Mononuclear cell (primary cell): ENCODE measurements at regions not wholly inside any gene's neighbourhood (a gene's known extent, or its start where the extent isn't known, plus 50 kb on each side); places are given as distances from the start of the nearest gene placed in this dataset.

Experiments used
- H3K27me3 ChIP-seq: 2 replicates; pipeline ENCODE4 v1.6.0; 2011; ENCODE audit warnings: low read length, control low read depth; ENCODE audit not compliant: insufficient read depth
- H3K4me1 ChIP-seq: 2 replicates; pipeline ENCODE4 v1.5.1; 2011; ENCODE audit warnings: mild to moderate bottlenecking, low read length, control low read depth; ENCODE audit not compliant: insufficient read depth
- H3K4me3 ChIP-seq: 2 replicates; pipeline ENCODE4 v1.5.1; 2011; ENCODE audit warnings: mild to moderate bottlenecking, low read length, moderate library complexity
- H3K9me3 ChIP-seq: 2 replicates; pipeline ENCODE4 v1.5.1; 2011; ENCODE audit warnings: low read depth, mild to moderate bottlenecking, control low read depth, low read length

- H3K9me3 ChIP-seq: no peaks in the 10 kb centered on the region
- H3K4me3 ChIP-seq: no peak overlapping the region
- no peaks in the 10 kb centered on the region for H3K27me3 ChIP-seq
- H3K4me1 ChIP-seq: peaks cover 54% of the 10 kb centered on the region
These were observed 72.6 kb downstream of the FOXL3 start for GRCh38 chr7:362402-363096.

- no peak overlapping the region for H3K4me3 ChIP-seq
- H3K27me3 ChIP-seq: no peaks in the 10 kb centered on the region
- H3K4me1 ChIP-seq: peaks cover 54% of the 10 kb centered on the region
- H3K9me3 ChIP-seq: no peaks in the 10 kb centered on the region
These were observed 73.7 kb downstream of the FOXL3 start for GRCh38 chr7:363626-364025.

- Histone ChIP-seq H3K4me3 (no peak overlapping the region), H3K27me3 (no peaks in the 10 kb centered on the region), H3K4me1 (peaks cover 53% of the 10 kb centered on the region), H3K9me3 (no peaks in the 10 kb centered on the region)
These were observed 74.6 kb downstream of the FOXL3 start for GRCh38 chr7:364536-364935.

- Histone ChIP-seq H3K4me3 (no peak overlapping the region), H3K27me3 (no peaks in the 10 kb centered on the region), H3K4me1 (peaks cover 42% of the 10 kb centered on the region), H3K9me3 (no peaks in the 10 kb centered on the region)
These were observed 75.6 kb downstream of the FOXL3 start for GRCh38 chr7:365593-365992.

- Histone ChIP-seq H3K27me3 (no peaks in the 10 kb centered on the region), H3K4me3 (no peak overlapping the region), H3K9me3 (no peaks in the 10 kb centered on the region), H3K4me1 (peaks cover 40% of the 10 kb centered on the region)
These were observed 76.3 kb downstream of the FOXL3 start for GRCh38 chr7:366161-366803.

GRCh38 chr7:367351-367901, 77.5 kb downstream of the FOXL3 start:
- Histone ChIP-seq H3K4me1 (peaks cover 32% of the 10 kb centered on the region), H3K4me3 (no peak overlapping the region), H3K27me3 (no peaks in the 10 kb centered on the region), H3K9me3 (no peaks in the 10 kb centered on the region)

- no peak overlapping the region for H3K4me3 ChIP-seq
- H3K27me3 ChIP-seq: no peaks in the 10 kb centered on the region
- H3K4me1 ChIP-seq: peaks cover 18% of the 10 kb centered on the region
- H3K9me3 ChIP-seq: no peaks in the 10 kb centered on the region
These were observed 78.9 kb downstream of the FOXL3 start for GRCh38 chr7:368651-369475.

- Histone ChIP-seq H3K4me3 (no peak overlapping the region), H3K4me1 (peaks cover 11% of the 10 kb centered on the region), H3K27me3 (no peaks in the 10 kb centered on the region), H3K9me3 (no peaks in the 10 kb centered on the region)
These were observed 79.7 kb downstream of the FOXL3 start for GRCh38 chr7:369476-370258.

GRCh38 chr7:370259-370625, 80.3 kb downstream of the FOXL3 start:
- Histone ChIP-seq H3K4me1 (peaks cover 11% of the 10 kb centered on the region), H3K9me3 (no peaks in the 10 kb centered on the region), H3K4me3 (no peak overlapping the region), H3K27me3 (no peaks in the 10 kb centered on the region)

GRCh38 chr7:370775-371118, 80.8 kb downstream of the FOXL3 start:
- H3K9me3 ChIP-seq: no peaks in the 10 kb centered on the region
- H3K4me1 ChIP-seq: peaks cover 7% of the 10 kb centered on the region
- H3K4me3 ChIP-seq: no peak overlapping the region
- no peaks in the 10 kb centered on the region for H3K27me3 ChIP-seq

- Histone ChIP-seq H3K4me1 (peaks cover 2% of the 10 kb centered on the region), H3K4me3 (no peak overlapping the region), H3K27me3 (no peaks in the 10 kb centered on the region), H3K9me3 (no peaks in the 10 kb centered on the region)
These were observed 81.3 kb downstream of the FOXL3 start for GRCh38 chr7:371119-371778.

GRCh38 chr7:371779-372545, 82.0 kb downstream of the FOXL3 start:
- Histone ChIP-seq H3K9me3 (no peaks in the 10 kb centered on the region), H3K4me1 (no peaks in the 10 kb centered on the region), H3K4me3 (no peak overlapping the region), H3K27me3 (no peaks in the 10 kb centered on the region)

GRCh38 chr7:372546-372931, 82.6 kb downstream of the FOXL3 start:
- Histone ChIP-seq H3K27me3 (no peaks in the 10 kb centered on the region), H3K4me3 (no peak overlapping the region), H3K9me3 (no peaks in the 10 kb centered on the region), H3K4me1 (no peaks in the 10 kb centered on the region)
